ENCODE measurements at regions not wholly inside any gene's neighbourhood (a gene's known extent, or its start where the extent isn't known, plus 50 kb on each side); places are given as distances from the start of the nearest gene placed in this dataset.

DNA sequence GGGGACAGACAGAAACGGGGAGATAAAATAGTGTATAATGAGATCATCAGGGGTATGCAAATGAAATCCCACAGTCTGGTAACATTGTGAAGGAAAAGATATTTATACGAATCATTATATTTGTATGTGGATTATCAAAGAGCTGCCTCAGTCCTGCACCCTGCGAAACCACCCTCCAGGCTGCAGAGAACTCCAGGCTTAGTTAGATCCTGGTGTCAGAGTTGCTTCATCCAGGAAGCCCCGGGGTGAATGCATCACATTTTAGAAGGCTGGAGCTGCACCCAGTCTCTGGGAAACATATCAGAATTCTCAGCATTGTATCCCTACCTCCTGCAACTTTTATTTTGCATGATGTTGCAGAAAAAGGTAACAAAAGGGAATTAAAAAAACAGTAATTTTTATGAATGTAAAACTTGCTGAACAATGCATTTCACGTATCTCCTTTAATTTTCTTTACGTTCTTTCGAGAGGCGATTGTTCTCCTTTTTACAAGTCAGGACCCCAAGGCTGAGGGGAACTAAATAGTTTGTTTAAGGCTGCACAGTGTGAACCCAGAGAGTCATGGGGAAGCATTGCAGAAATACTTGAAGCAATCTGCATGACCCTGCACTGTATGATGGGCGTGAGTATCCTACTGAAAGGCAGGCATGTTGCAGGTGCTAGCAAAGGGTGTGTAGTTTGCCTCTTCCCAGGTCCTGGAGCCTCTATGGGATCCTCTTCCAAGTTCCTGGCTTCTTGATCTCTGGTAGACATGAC is 299.5 kb upstream of the CLNK start:
- TF ChIP-seq, protein P1, sequence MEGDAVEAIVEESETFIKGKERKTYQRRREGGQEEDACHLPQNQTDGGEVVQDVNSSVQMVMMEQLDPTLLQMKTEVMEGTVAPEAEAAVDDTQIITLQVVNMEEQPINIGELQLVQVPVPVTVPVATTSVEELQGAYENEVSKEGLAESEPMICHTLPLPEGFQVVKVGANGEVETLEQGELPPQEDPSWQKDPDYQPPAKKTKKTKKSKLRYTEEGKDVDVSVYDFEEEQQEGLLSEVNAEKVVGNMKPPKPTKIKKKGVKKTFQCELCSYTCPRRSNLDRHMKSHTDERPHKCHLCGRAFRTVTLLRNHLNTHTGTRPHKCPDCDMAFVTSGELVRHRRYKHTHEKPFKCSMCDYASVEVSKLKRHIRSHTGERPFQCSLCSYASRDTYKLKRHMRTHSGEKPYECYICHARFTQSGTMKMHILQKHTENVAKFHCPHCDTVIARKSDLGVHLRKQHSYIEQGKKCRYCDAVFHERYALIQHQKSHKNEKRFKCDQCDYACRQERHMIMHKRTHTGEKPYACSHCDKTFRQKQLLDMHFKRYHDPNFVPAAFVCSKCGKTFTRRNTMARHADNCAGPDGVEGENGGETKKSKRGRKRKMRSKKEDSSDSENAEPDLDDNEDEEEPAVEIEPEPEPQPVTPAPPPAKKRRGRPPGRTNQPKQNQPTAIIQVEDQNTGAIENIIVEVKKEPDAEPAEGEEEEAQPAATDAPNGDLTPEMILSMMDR (IDR thresholded peaks at IDR 0.05): no peak
- TF ChIP-seq CREB1 (CRISPR knock-in tag; IDR thresholded peaks at IDR 0.05) (no peak), ZNF317 (CRISPR knock-in tag; IDR thresholded peaks at IDR 0.05; ENCODE audit: borderline replicate concordance, low read depth) (no peak), FOXP1 (CRISPR knock-in tag; IDR thresholded peaks at IDR 0.05; ENCODE audit: borderline replicate concordance) (no peak)
